HS-27A (cell line): ENCODE measurements at regions not wholly inside any gene's neighbourhood (a gene's known extent, or its start where the extent isn't known, plus 50 kb on each side); places are given as distances from the start of the nearest gene placed in this dataset.

Source experiments
- DNase-seq: peaks from one replicate; pipeline ENCODE4 v3.0.0-alpha.2; 2012; ENCODE audit warnings: low read depth, missing footprints

GRCh38 chr13:95452375-95452774 is 100.1 kb upstream of the CLDN10 start:
- DNase-seq: no peak

GRCh38 chr13:95455782-95456181 is 96.7 kb upstream of the CLDN10 start:
- no peak for DNase-seq

- DNase-seq: no peak
Observed at GRCh38 chr13:95456815-95457214, 95.7 kb upstream of the CLDN10 start.

GRCh38 chr13:95457294-95457693 is 95.2 kb upstream of the CLDN10 start:
- no peak for DNase-seq

GRCh38 chr13:95462801-95463200 is 89.7 kb upstream of the CLDN10 start:
- no peak for DNase-seq

- no peak for DNase-seq
Observed at GRCh38 chr13:95463531-95463930, 89.0 kb upstream of the CLDN10 start.

GRCh38 chr13:95470574-95471366 is 81.8 kb upstream of the CLDN10 start:
- no peak for DNase-seq

- no peak for DNase-seq
Observed at GRCh38 chr13:95471960-95472359, 80.6 kb upstream of the CLDN10 start.

- DNase-seq: no peak
Observed at GRCh38 chr13:95474992-95475391, 77.5 kb upstream of the CLDN10 start.

GRCh38 chr13:95477187-95477586 is 75.3 kb upstream of the CLDN10 start:
- DNase-seq: no peak

GRCh38 chr13:95479731-95480130 is 72.8 kb upstream of the CLDN10 start:
- DNase-seq: no peak

- DNase-seq: no peak
Observed at GRCh38 chr13:95480131-95480545, 72.4 kb upstream of the CLDN10 start.

- no peak for DNase-seq
Observed at GRCh38 chr13:95480791-95481780, 71.4 kb upstream of the CLDN10 start.

- no peak for DNase-seq
Observed at GRCh38 chr13:95484052-95484451, 68.5 kb upstream of the CLDN10 start.

- DNase-seq: no peak
Observed at GRCh38 chr13:95485045-95485517, 67.4 kb upstream of the CLDN10 start.

- no peak for DNase-seq
Observed at GRCh38 chr13:95485518-95486144, 66.9 kb upstream of the CLDN10 start.

- no peak for DNase-seq
Observed at GRCh38 chr13:95492044-95492801, 60.3 kb upstream of the CLDN10 start.

GRCh38 chr13:95494082-95494681 is 58.3 kb upstream of the CLDN10 start:
- DNase-seq: no peak

- DNase-seq: no peak
Observed at GRCh38 chr13:95496485-95496884, 56.0 kb upstream of the CLDN10 start.

GRCh38 chr13:95497381-95497807 is 55.1 kb upstream of the CLDN10 start:
- DNase-seq: no peak

GRCh38 chr13:95498886-95499285 is 53.6 kb upstream of the CLDN10 start:
- no peak for DNase-seq
